ENCODE measurements at regions not wholly inside any gene's neighbourhood (a gene's known extent, or its start where the extent isn't known, plus 50 kb on each side); places are given as distances from the start of the nearest gene placed in this dataset.

GRCh38 chr9:107983181-107983603 lies 493.6 kb upstream of the KLF4 start:
- no peak overlapping the region for H3K4me2 ChIP-seq (ENCODE audit: low read depth, low read length, poor library complexity, severe bottlenecking)
- H3K9me2 ChIP-seq (replicated peaks; ENCODE audit: low read depth, low read length): no peaks in the 10 kb centered on the region
- no peak overlapping the region for H3K4me3 ChIP-seq (ENCODE audit: low read length, poor library complexity, severe bottlenecking)

GRCh38 chr9:107982745-107983144 lies 493.2 kb upstream of the KLF4 start:
- no peak overlapping the region for H3K4me3 ChIP-seq (ENCODE audit: low read length, poor library complexity, severe bottlenecking)
- H3K27me3 ChIP-seq (ENCODE audit: insufficient read depth, low read length, poor library complexity, severe bottlenecking): no peaks in the 10 kb centered on the region
- no peak overlapping the region for H3K9ac ChIP-seq (ENCODE audit: low read depth, low read length, poor library complexity, severe bottlenecking)
- H3K36me3 ChIP-seq (ENCODE audit: insufficient read depth, low read length): no peaks in the 10 kb centered on the region
- no peaks in the 10 kb centered on the region for H3K4me1 ChIP-seq (ENCODE audit: insufficient read depth, low read length, poor library complexity, severe bottlenecking)
- no peaks in the 10 kb centered on the region for H3F3A ChIP-seq (ENCODE audit: low read depth)
- H3K4me2 ChIP-seq (ENCODE audit: low read depth, low read length, poor library complexity, severe bottlenecking): no peak overlapping the region
- H4K20me1 ChIP-seq (ENCODE audit: insufficient read depth, low read length, poor library complexity, severe bottlenecking): no peaks in the 10 kb centered on the region
- H3K9me3 ChIP-seq (ENCODE audit: insufficient read depth, low read depth, low read length): 0 out of 2 replicates have a peak, but pooled peaks cover 3% of the 10 kb centered on the region
- TF ChIP-seq CTCF (conservative IDR thresholded peaks at IDR 0.05; ENCODE audit: low read length) (no peak), EZH2phosphoT487 (IDR thresholded peaks at IDR 0.05; ENCODE audit: borderline replicate concordance) (no peak)
- no peaks in the 10 kb centered on the region for H3K79me2 ChIP-seq (ENCODE audit: insufficient read depth, low read length)
- H2AFZ ChIP-seq (ENCODE audit: low read length): no peak overlapping the region
- H3K9me2 ChIP-seq (replicated peaks; ENCODE audit: low read depth, low read length): no peaks in the 10 kb centered on the region

More at GRCh38 chr9:107983181-107983603, 493.6 kb upstream of the KLF4 start:
- H2AFZ ChIP-seq (ENCODE audit: low read length): no peak overlapping the region
- TF ChIP-seq CTCF (conservative IDR thresholded peaks at IDR 0.05; ENCODE audit: low read length) (no peak), EZH2phosphoT487 (IDR thresholded peaks at IDR 0.05; ENCODE audit: borderline replicate concordance) (no peak)
- H3K4me1 ChIP-seq (ENCODE audit: insufficient read depth, low read length, poor library complexity, severe bottlenecking): no peaks in the 10 kb centered on the region
- 0 out of 2 replicates have a peak, but pooled peaks cover 3% of the 10 kb centered on the region for H3K9me3 ChIP-seq (ENCODE audit: insufficient read depth, low read depth, low read length)
- no peaks in the 10 kb centered on the region for H4K20me1 ChIP-seq (ENCODE audit: insufficient read depth, low read length, poor library complexity, severe bottlenecking)
- no peak overlapping the region for H3K9ac ChIP-seq (ENCODE audit: low read depth, low read length, poor library complexity, severe bottlenecking)
- H3K79me2 ChIP-seq (ENCODE audit: insufficient read depth, low read length): no peaks in the 10 kb centered on the region
- H3F3A ChIP-seq (ENCODE audit: low read depth): no peaks in the 10 kb centered on the region
- no peaks in the 10 kb centered on the region for H3K36me3 ChIP-seq (ENCODE audit: insufficient read depth, low read length)
- H3K27me3 ChIP-seq (ENCODE audit: insufficient read depth, low read length, poor library complexity, severe bottlenecking): no peaks in the 10 kb centered on the region

- no peak overlapping the region for H2AFZ ChIP-seq (ENCODE audit: low read length)
- no peaks in the 10 kb centered on the region for H3K4me1 ChIP-seq (ENCODE audit: insufficient read depth, low read length, poor library complexity, severe bottlenecking)
- no peak overlapping the region for H3K4me2 ChIP-seq (ENCODE audit: low read depth, low read length, poor library complexity, severe bottlenecking)
- no peaks in the 10 kb centered on the region for H3F3A ChIP-seq (ENCODE audit: low read depth)
- no peak overlapping the region for H3K4me3 ChIP-seq (ENCODE audit: low read length, poor library complexity, severe bottlenecking)
- TF ChIP-seq CTCF (conservative IDR thresholded peaks at IDR 0.05; ENCODE audit: low read length) (no peak), EZH2phosphoT487 (IDR thresholded peaks at IDR 0.05; ENCODE audit: borderline replicate concordance) (no peak)
- no peaks in the 10 kb centered on the region for H3K9me2 ChIP-seq (replicated peaks; ENCODE audit: low read depth, low read length)
- no peak overlapping the region for H3K9ac ChIP-seq (ENCODE audit: low read depth, low read length, poor library complexity, severe bottlenecking)
- no peaks in the 10 kb centered on the region for H3K79me2 ChIP-seq (ENCODE audit: insufficient read depth, low read length)
- H3K36me3 ChIP-seq (ENCODE audit: insufficient read depth, low read length): no peaks in the 10 kb centered on the region
- H4K20me1 ChIP-seq (ENCODE audit: insufficient read depth, low read length, poor library complexity, severe bottlenecking): no peaks in the 10 kb centered on the region
- H3K9me3 ChIP-seq (ENCODE audit: insufficient read depth, low read depth, low read length): 0 out of 2 replicates have a peak, but pooled peaks cover 3% of the 10 kb centered on the region
- H3K27me3 ChIP-seq (ENCODE audit: insufficient read depth, low read length, poor library complexity, severe bottlenecking): no peaks in the 10 kb centered on the region
Observed at GRCh38 chr9:107982001-107982400, 492.4 kb upstream of the KLF4 start.

Measured in Loucy (cell line).